HepG2 (cell line): ENCODE measurements at regions not wholly inside any gene's neighbourhood (a gene's known extent, or its start where the extent isn't known, plus 50 kb on each side); places are given as distances from the start of the nearest gene placed in this dataset.

Experiments used
- ATAC-seq: fragments of 200-7000 bp; cut with Tn5 transposase; 3 replicates; pipeline ENCODE4 v1.9.1; 2020; ENCODE audit warnings: mild to moderate bottlenecking, moderate library complexity
- BruUV-seq: library from RNA; stranded (reverse); fragments of 400-500 nt; replicated peaks from 2 replicates; lab custom pipeline; 2021; lab: Mats Ljungman, UMichigan
- CTCF ChIA-PET: fragments of 300-600 bp; formaldehyde crosslinking; extraction: SDS; loops from one replicate; lab custom pipeline; 2021; ENCODE audit warnings: low total read pairs, inconsistent platforms, low intra/inter-chr PET ratio; lab: Yijun Ruan, JAX
- POLR2A ChIA-PET: fragments of 350-600 bp; sonication (Branson Sonifier 250); formaldehyde crosslinking; loops from one replicate; lab custom pipeline; 2020; ENCODE audit warnings: antibody characterized with exemption, inconsistent platforms; lab: Yijun Ruan, JAX
- DNase-seq: peaks from one replicate; pipeline ENCODE4 v3.0.0-alpha.2; 2015; ENCODE audit warnings: low spot score
- FAIRE-seq: peaks from 3 replicates; lab custom pipeline; 2011; peaks lifted over from hg19 to GRCh38; lab: Jason Lieb, UNC
- H2AFZ ChIP-seq: one replicate; pipeline ENCODE4 v1.6.1; 2011; ENCODE audit warnings: low read length, inconsistent platforms
- H3K27ac ChIP-seq: fragments of 300-600 bp; 3 replicates; pipeline ENCODE4 v1.8.0; 2011; ENCODE audit warnings: mixed run types, mild to moderate bottlenecking, mixed read lengths, low read length, inconsistent platforms; ENCODE audit not compliant: insufficient read depth; ENCODE audit errors: extremely low read length
- H3K27me3 ChIP-seq, 2 experiments: fragments of 200-600 bp in 1 of 2; 2 replicates in 1 of 2; 3 replicates in 1 of 2; pipeline versions ENCODE4 v1.6.0 to v1.8.0; 2011; ENCODE audit warnings: low read length in 2 of 2, mild to moderate bottlenecking in 2 of 2, moderate library complexity in 2 of 2, inconsistent platforms in 1 of 2; ENCODE audit not compliant: insufficient read depth in 2 of 2, control insufficient read depth in 1 of 2
- H3K36me3 ChIP-seq, 2 experiments: fragments of 200-600 bp in 1 of 2; replicated peaks in 1 of 2; 2 replicates in 1 of 2; 3 replicates in 1 of 2; pipeline versions ENCODE4 v1.5.1 to v1.8.0; 2011; ENCODE audit warnings: low read length in 2 of 2, inconsistent platforms in 1 of 2; ENCODE audit not compliant: insufficient read depth in 2 of 2, control insufficient read depth in 1 of 2
- H3K4me1 ChIP-seq: 2 replicates; pipeline ENCODE4 v1.5.1; 2012; ENCODE audit warnings: low read length, inconsistent platforms; ENCODE audit not compliant: insufficient read depth
- H3K4me2 ChIP-seq: 2 replicates; pipeline ENCODE4 v1.6.0; 2011; ENCODE audit warnings: low read depth, low read length, inconsistent platforms
- H3K4me3 ChIP-seq, 3 experiments: fragments of 200-600 bp in 1 of 3; sonication (generic), shearing (Covaris generic) in 1 of 3; replicated peaks in 1 of 3; 2 replicates each; pipeline ENCODE4 v1.5.1; 2011 to 2016; ENCODE audit warnings: low read length in 3 of 3, inconsistent platforms in 2 of 3, low read depth in 2 of 3, mild to moderate bottlenecking in 2 of 3, control low read depth in 1 of 3, mixed read lengths in 1 of 3; ENCODE audit not compliant: insufficient read depth in 1 of 3
- H3K79me2 ChIP-seq: one replicate; pipeline ENCODE4 v1.6.1; 2011; ENCODE audit warnings: low read length, inconsistent platforms; ENCODE audit not compliant: insufficient read depth
- H3K9ac ChIP-seq: 2 replicates; pipeline ENCODE4 v1.6.0; 2011; ENCODE audit warnings: mild to moderate bottlenecking, low read depth, low read length, inconsistent platforms; ENCODE audit not compliant: insufficient read depth
- H3K9me3 ChIP-seq: 2 replicates; pipeline ENCODE4 v1.5.1; 2012; ENCODE audit warnings: mild to moderate bottlenecking, low read length
- H4K20me1 ChIP-seq: 2 replicates; pipeline ENCODE4 v1.6.0; 2011; ENCODE audit warnings: inconsistent platforms, mild to moderate bottlenecking, low read length, moderate library complexity; ENCODE audit not compliant: insufficient read depth
- BHLHE40 ChIP-seq: IDR thresholded peaks from 2 replicates; pipeline ENCODE4 v1.6.1; 2011; ENCODE audit warnings: low read length, improper control_type of control experiment
- GABPB1 ChIP-seq: IDR thresholded peaks from 2 replicates; pipeline ENCODE4 v1.6.1; 2016; ENCODE audit warnings: mild to moderate bottlenecking, missing genetic modification reagents, moderate library complexity, missing compliant biosample characterization
- KDM2A ChIP-seq: sonication (generic); formaldehyde crosslinking; IDR thresholded peaks from 2 replicates; pipeline ENCODE4 v1.4.0; 2020; ENCODE audit warnings: low read depth, missing genetic modification reagents, borderline replicate concordance
- KIAA2018 ChIP-seq: sonication (generic); formaldehyde crosslinking; IDR thresholded peaks from 2 replicates; pipeline ENCODE4 v1.5.0; 2020; ENCODE audit warnings: mild to moderate bottlenecking, missing genetic modification reagents, borderline replicate concordance
- RAD21 ChIP-seq: fragments of 450-650 bp; formaldehyde crosslinking; IDR thresholded peaks from 2 replicates; pipeline ENCODE4 v1.5.0; 2020; ENCODE audit warnings: mild to moderate bottlenecking
- ZNF3 ChIP-seq: IDR thresholded peaks from 2 replicates; pipeline ENCODE4 v1.7.0; 2017; ENCODE audit warnings: inconsistent platforms
- ZNF615 ChIP-seq: sonication (generic); formaldehyde crosslinking; IDR thresholded peaks from 2 replicates; pipeline ENCODE4 v1.5.0; 2020; ENCODE audit warnings: mild to moderate bottlenecking, missing genetic modification reagents, borderline replicate concordance
- WGBS: methylation state at CpG from one replicate; pipeline ENCODE4 v1.1.6; 2017; ENCODE audit warnings: low lambda C conversion rate; 5-methylcytosine and 5-hydroxymethylcytosine counted together
- in situ Hi-C: cut with HindIII; loops from 2 replicates; pipeline ENCODE4 v1.10.0; 2017; ENCODE audit warnings: low pct_unique_long_range_greater_than_20kb; ENCODE audit not compliant: extremely low pct_ligation_motif_present
- intact Hi-C: fragments of 100-400 bp; cut with micrococcal nuclease; formaldehyde crosslinking; loops from one replicate; pipeline ENCODE4 v1.10.0; 2022; ENCODE audit not compliant: unreplicated experiment
- TF ChIP-seq, protein P1 (sequence below): sonication (generic); formaldehyde crosslinking; IDR thresholded peaks from 2 replicates; pipeline ENCODE4 v1.4.0; 2020; ENCODE audit warnings: missing genetic modification reagents, borderline replicate concordance
- TF ChIP-seq, protein P2 (sequence below): sonication (generic); formaldehyde crosslinking; IDR thresholded peaks from 2 replicates; pipeline ENCODE4 v1.8.0; 2022; ENCODE audit warnings: low read depth, missing genetic modification reagents

DNA sequence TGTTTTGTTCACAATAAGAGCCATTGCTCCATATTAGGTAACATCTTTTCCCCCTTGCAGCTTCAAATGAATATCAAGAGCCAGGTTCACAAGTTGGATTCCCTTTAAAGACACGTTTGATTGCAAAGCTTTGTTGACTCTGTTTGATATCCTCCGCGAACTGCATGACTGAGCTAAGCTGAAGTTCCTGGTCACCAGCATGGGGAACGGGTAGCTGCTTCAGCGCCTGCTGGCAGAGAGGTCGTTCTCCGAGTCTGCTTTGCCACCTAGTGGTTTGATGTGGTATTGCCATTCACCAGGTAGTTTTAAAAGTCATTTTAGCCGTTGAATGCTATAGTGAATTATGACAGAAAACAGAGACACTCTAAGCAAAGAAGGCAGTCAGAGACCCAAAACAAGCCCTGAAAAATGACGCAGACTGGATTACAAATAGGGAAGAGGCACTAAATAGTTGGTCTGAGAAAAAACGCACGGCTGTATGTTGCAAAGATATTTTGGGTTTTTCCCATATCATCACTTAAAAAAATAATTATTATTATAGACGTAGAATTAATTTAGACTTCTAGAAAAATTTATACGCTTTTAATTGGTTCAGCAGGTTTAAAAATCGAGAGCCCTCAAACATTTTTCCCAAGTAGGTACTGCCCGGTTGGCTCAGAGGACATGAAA is 193.5 kb upstream of the FMN2 start:
- FAIRE-seq = peak; percentile 78
- Histone ChIP-seq H3K9me3 (no peaks in the 10 kb centered on the region), H3K79me2 (no peaks in the 10 kb centered on the region), H3K4me3 (no peak overlapping the region), H3K4me1 (no peaks in the 10 kb centered on the region), H3K27me3 (peaks cover 0 to 1% of the 10 kb centered on the region in 2 experiments; a peak in 1 of 5 replicates), H3K36me3 (no peaks in the 10 kb centered on the region), H3K4me2 (no peak overlapping the region), H2AFZ (no peak overlapping the region), H3K27ac (no peak overlapping the region), H4K20me1 (no peaks in the 10 kb centered on the region), H3K9ac (no peak overlapping the region)
- in situ Hi-C loops = loop anchor here (25.0 kb wide), 1 partner anchor 486 kb away; no protein-coding TSS in a partner anchor
- intact Hi-C loops = loop anchor here (1.0 kb wide), 1 partner anchor 493 kb away; no protein-coding TSS in a partner anchor
- WGBS = 3% methylated on average over 15 of the region's 15 CpGs
- ChIA-PET CTCF (interaction anchor here (2.1 kb wide), 1 partner anchor 493 kb away, joined by 8 read pairs; no protein-coding TSS in a partner anchor), POLR2A (no interaction called here)
- peak; percentile 97 for ATAC-seq
- peak; percentile 50 for DNase-seq
- BruUV-seq = no TSS peak
- no peak for TF ChIP-seq ZNF615 (CRISPR knock-in tag)
- TF ChIP-seq ZNF3 (CRISPR knock-in tag) = no peak
- 0 out of 2 replicates have a peak, but pooled peaks have one; percentile 17 for TF ChIP-seq BHLHE40
- TF ChIP-seq GABPB1 (CRISPR knock-in tag) = no peak
- TF ChIP-seq, protein P1, sequence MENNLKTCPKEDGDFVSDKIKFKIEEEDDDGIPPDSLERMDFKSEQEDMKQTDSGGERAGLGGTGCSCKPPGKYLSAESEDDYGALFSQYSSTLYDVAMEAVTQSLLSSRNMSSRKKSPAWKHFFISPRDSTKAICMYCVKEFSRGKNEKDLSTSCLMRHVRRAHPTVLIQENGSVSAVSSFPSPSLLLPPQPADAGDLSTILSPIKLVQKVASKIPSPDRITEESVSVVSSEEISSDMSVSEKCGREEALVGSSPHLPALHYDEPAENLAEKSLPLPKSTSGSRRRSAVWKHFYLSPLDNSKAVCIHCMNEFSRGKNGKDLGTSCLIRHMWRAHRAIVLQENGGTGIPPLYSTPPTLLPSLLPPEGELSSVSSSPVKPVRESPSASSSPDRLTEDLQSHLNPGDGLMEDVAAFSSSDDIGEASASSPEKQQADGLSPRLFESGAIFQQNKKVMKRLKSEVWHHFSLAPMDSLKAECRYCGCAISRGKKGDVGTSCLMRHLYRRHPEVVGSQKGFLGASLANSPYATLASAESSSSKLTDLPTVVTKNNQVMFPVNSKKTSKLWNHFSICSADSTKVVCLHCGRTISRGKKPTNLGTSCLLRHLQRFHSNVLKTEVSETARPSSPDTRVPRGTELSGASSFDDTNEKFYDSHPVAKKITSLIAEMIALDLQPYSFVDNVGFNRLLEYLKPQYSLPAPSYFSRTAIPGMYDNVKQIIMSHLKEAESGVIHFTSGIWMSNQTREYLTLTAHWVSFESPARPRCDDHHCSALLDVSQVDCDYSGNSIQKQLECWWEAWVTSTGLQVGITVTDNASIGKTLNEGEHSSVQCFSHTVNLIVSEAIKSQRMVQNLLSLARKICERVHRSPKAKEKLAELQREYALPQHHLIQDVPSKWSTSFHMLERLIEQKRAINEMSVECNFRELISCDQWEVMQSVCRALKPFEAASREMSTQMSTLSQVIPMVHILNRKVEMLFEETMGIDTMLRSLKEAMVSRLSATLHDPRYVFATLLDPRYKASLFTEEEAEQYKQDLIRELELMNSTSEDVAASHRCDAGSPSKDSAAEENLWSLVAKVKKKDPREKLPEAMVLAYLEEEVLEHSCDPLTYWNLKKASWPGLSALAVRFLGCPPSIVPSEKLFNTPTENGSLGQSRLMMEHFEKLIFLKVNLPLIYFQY (CRISPR knock-in tag) = no peak
- TF ChIP-seq, protein P2, sequence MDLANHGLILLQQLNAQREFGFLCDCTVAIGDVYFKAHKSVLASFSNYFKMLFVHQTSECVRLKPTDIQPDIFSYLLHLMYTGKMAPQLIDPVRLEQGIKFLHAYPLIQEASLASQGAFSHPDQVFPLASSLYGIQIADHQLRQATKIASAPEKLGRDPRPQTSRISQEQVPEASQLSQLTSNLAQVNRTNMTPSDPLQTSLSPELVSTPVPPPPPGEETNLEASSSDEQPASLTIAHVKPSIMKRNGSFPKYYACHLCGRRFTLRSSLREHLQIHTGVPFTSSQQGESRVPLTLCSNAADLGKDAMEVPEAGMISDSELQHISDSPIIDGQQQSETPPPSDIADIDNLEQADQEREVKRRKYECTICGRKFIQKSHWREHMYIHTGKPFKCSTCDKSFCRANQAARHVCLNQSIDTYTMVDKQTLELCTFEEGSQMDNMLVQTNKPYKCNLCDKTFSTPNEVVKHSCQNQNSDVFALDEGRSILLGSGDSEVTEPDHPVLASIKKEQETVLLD (CRISPR knock-in tag) = no peak
- peak; percentile 46; the same call in 1 of the 2 replicates for TF ChIP-seq KDM2A (CRISPR knock-in tag)
- TF ChIP-seq KIAA2018 (CRISPR knock-in tag) = no peak
- peak; percentile 77 for TF ChIP-seq RAD21 (CRISPR knock-in tag)
